SK-N-SH treated with all-trans-retinoic acid at 6 μM for 48 hours (cell line): ENCODE measurements at regions not wholly inside any gene's neighbourhood (a gene's known extent, or its start where the extent isn't known, plus 50 kb on each side); places are given as distances from the start of the nearest gene placed in this dataset.

ENCODE experiments used
- ATAC-seq: fragments of 200-7000 bp; cut with Tn5 transposase; 3 replicates; pipeline ENCODE4 v1.9.1; 2020; ENCODE audit warnings: mild to moderate bottlenecking, moderate library complexity
- ARNTL ChIP-seq: fragments of 450-650 bp; formaldehyde crosslinking; IDR thresholded peaks from 2 replicates; pipeline ENCODE4 v1.5.0; 2020; ENCODE audit warnings: low read depth, mild to moderate bottlenecking, moderate library complexity, borderline replicate concordance
- BACH2 ChIP-seq: fragments of 250-450 bp; sonication (Bioruptor Pico); IDR thresholded peaks from 2 replicates; pipeline ENCODE4 v1.9.0; 2021; ENCODE audit warnings: mild to moderate bottlenecking, borderline replicate concordance
- CSDC2 ChIP-seq: fragments of 250-450 bp; sonication (Bioruptor Pico); IDR thresholded peaks from 2 replicates; pipeline ENCODE4 v1.5.0; 2020; ENCODE audit warnings: mild to moderate bottlenecking, moderate library complexity
- ESRRG ChIP-seq: fragments of 250-450 bp; sonication (Bioruptor Pico); IDR thresholded peaks from 2 replicates; pipeline ENCODE4 v1.6.1; 2021; ENCODE audit warnings: mild to moderate bottlenecking
- GLIS3 ChIP-seq: fragments of 250-450 bp; sonication (Bioruptor Pico); IDR thresholded peaks from 2 replicates; pipeline ENCODE4 v1.5.0; 2020; ENCODE audit warnings: mild to moderate bottlenecking, moderate library complexity
- ISL1 ChIP-seq: fragments of 250-450 bp; sonication (Bioruptor Pico); IDR thresholded peaks from 2 replicates; pipeline ENCODE4 v2.1.2; 2022; ENCODE audit warnings: mild to moderate bottlenecking, moderate library complexity
- OSR1 ChIP-seq: fragments of 250-450 bp; sonication (Bioruptor Pico); IDR thresholded peaks from 2 replicates; pipeline ENCODE4 v1.8.0; 2022; ENCODE audit warnings: moderate library complexity, mild to moderate bottlenecking, inconsistent platforms
- PPARA ChIP-seq: fragments of 250-450 bp; sonication (Bioruptor Pico); IDR thresholded peaks from 2 replicates; pipeline ENCODE4 v1.5.0; 2020; ENCODE audit warnings: mild to moderate bottlenecking, borderline replicate concordance
- RARB ChIP-seq: fragments of 250-450 bp; sonication (Bioruptor Pico); IDR thresholded peaks from 2 replicates; pipeline ENCODE4 v1.8.0; 2021; ENCODE audit warnings: mild to moderate bottlenecking, moderate library complexity
- SNAI2 ChIP-seq: fragments of 250-450 bp; sonication (Bioruptor Pico); IDR thresholded peaks from 2 replicates; pipeline ENCODE4 v1.5.0; 2020; ENCODE audit warnings: mild to moderate bottlenecking, moderate library complexity
- TCF4 ChIP-seq: fragments of 250-450 bp; sonication (Bioruptor Pico); IDR thresholded peaks from 2 replicates; pipeline ENCODE4 v1.8.0; 2021; ENCODE audit warnings: mild to moderate bottlenecking, moderate library complexity, borderline replicate concordance
- TOX ChIP-seq: fragments of 250-450 bp; sonication (Bioruptor Pico); IDR thresholded peaks from 2 replicates; pipeline ENCODE4 v1.8.0; 2021; ENCODE audit warnings: mild to moderate bottlenecking, moderate library complexity, borderline replicate concordance
- ZFP3 ChIP-seq: fragments of 250-450 bp; sonication (Bioruptor Pico); IDR thresholded peaks from 2 replicates; pipeline ENCODE4 v1.5.0; 2020; ENCODE audit warnings: mild to moderate bottlenecking, moderate library complexity
- ZFP30 ChIP-seq: fragments of 450-650 bp; formaldehyde crosslinking; IDR thresholded peaks from 2 replicates; pipeline ENCODE4 v1.5.0; 2022; ENCODE audit warnings: mild to moderate bottlenecking, moderate library complexity
- ZNF565 ChIP-seq: fragments of 450-650 bp; formaldehyde crosslinking; conservative IDR thresholded peaks from 2 replicates; pipeline ENCODE4 v1.5.0; 2020; ENCODE audit warnings: low read depth, mild to moderate bottlenecking, moderate library complexity
- ZNF70 ChIP-seq: fragments of 450-650 bp; formaldehyde crosslinking; IDR thresholded peaks from 2 replicates; pipeline ENCODE4 v1.5.0; 2020; ENCODE audit warnings: mild to moderate bottlenecking, moderate library complexity
- ZNF8 ChIP-seq: fragments of 450-650 bp; formaldehyde crosslinking; IDR thresholded peaks from 2 replicates; pipeline ENCODE4 v1.5.0; 2020; ENCODE audit warnings: mild to moderate bottlenecking, moderate library complexity
- TF ChIP-seq, protein P1 (sequence below): fragments of 250-450 bp; sonication (Bioruptor Pico); IDR thresholded peaks from 2 replicates; pipeline ENCODE4 v1.8.0; 2021; ENCODE audit warnings: low read depth, mild to moderate bottlenecking, moderate library complexity, borderline replicate concordance
- TF ChIP-seq, protein P2 (sequence below): fragments of 250-450 bp; sonication (Bioruptor Pico); IDR thresholded peaks from 2 replicates; pipeline ENCODE4 v1.5.1; 2021; ENCODE audit warnings: mild to moderate bottlenecking, moderate library complexity
- TF ChIP-seq, protein P3 (sequence below): fragments of 250-450 bp; sonication (Bioruptor Pico); IDR thresholded peaks from 2 replicates; pipeline ENCODE4 v1.8.0; 2020; ENCODE audit warnings: mild to moderate bottlenecking, moderate library complexity, borderline replicate concordance
- TF ChIP-seq, protein P4 (sequence below): fragments of 250-450 bp; sonication (Bioruptor Pico); IDR thresholded peaks from 2 replicates; pipeline ENCODE4 v1.5.1; 2020; ENCODE audit warnings: low read depth, mild to moderate bottlenecking, moderate library complexity
- TF ChIP-seq, protein P5 (sequence below): fragments of 250-450 bp; sonication (Bioruptor Pico); IDR thresholded peaks from 2 replicates; pipeline ENCODE4 v1.5.0; 2020; ENCODE audit warnings: mild to moderate bottlenecking, moderate library complexity

DNA sequence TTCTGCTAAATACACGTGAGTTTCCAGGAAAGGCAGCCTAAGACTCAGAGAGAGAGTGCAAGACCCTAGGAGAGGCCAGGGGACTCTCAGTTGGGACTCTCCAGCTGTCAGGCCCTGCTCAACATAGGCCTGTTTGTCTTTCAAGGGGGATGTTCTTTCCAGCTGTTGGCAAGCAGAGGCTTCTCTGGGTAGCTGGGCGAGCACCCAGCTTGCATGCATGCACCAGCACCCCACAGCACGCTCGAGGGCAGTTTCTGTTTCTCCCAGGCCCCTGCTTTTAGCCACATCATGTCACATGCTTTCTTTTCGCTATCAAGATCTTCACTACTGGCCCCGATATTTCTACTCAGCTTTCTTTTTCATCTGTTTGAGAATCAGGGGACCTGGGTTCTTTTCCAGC, 479.3 kb upstream of the HS6ST1 start:
- no peak for ATAC-seq
- TF ChIP-seq ZNF8 (CRISPR knock-in tag) (no peak), SNAI2 (CRISPR knock-in tag) (no peak), TCF4 (CRISPR knock-in tag) (no peak), ZNF565 (CRISPR knock-in tag) (no peak)
- TF ChIP-seq, protein P1, sequence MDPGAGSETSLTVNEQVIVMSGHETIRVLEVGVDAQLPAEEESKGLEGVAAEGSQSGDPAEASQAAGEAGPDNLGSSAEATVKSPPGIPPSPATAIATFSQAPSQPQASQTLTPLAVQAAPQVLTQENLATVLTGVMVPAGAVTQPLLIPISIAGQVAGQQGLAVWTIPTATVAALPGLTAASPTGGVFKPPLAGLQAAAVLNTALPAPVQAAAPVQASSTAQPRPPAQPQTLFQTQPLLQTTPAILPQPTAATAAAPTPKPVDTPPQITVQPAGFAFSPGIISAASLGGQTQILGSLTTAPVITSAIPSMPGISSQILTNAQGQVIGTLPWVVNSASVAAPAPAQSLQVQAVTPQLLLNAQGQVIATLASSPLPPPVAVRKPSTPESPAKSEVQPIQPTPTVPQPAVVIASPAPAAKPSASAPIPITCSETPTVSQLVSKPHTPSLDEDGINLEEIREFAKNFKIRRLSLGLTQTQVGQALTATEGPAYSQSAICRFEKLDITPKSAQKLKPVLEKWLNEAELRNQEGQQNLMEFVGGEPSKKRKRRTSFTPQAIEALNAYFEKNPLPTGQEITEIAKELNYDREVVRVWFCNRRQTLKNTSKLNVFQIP (CRISPR knock-in tag), result no peak

DNA sequence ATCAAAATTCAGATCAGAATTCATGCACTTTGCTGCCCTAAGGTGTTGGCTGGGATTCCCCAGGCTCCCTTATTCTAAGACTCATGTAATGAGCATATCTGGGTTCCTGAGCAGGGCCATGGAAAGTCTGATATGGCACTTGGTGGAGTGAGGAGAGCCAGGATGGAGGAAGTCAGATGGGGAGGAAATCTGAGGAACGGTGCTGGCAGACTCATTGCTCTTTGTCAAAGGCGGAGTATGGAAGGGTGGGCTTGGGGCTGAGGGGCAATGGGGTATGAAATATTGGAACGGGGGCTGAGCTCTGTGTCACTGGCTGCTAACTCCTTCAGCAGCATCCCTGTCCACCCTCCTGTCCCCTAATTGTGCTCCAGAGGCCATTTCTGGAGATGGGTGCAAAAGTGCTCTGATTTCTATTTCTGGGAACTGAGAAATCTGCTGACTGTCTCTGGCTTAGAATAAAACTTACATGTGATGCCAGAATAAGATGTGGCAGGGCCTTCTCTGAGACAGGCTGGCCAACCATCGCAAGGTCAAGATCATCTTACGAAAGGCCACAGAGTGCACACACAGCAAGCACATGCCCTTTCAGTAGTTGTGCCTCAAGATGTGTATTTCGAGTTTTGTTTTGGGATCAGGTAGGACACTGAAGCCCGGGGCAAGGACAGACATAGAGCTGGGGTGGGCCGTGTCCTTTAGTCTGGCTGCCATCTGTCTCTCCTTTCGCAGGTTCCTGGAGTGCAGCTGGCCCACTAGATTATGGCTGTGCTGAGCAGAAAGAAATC, 480.0 kb upstream of the HS6ST1 start:
- TF ChIP-seq PPARA (CRISPR knock-in tag) (no peak), OSR1 (CRISPR knock-in tag) (no peak)
- TF ChIP-seq, protein P2, sequence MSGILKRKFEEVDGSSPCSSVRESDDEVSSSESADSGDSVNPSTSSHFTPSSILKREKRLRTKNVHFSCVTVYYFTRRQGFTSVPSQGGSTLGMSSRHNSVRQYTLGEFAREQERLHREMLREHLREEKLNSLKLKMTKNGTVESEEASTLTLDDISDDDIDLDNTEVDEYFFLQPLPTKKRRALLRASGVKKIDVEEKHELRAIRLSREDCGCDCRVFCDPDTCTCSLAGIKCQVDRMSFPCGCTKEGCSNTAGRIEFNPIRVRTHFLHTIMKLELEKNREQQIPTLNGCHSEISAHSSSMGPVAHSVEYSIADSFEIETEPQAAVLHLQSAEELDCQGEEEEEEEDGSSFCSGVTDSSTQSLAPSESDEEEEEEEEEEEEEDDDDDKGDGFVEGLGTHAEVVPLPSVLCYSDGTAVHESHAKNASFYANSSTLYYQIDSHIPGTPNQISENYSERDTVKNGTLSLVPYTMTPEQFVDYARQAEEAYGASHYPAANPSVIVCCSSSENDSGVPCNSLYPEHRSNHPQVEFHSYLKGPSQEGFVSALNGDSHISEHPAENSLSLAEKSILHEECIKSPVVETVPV (CRISPR knock-in tag), result no peak
- ATAC-seq, result no peak

DNA sequence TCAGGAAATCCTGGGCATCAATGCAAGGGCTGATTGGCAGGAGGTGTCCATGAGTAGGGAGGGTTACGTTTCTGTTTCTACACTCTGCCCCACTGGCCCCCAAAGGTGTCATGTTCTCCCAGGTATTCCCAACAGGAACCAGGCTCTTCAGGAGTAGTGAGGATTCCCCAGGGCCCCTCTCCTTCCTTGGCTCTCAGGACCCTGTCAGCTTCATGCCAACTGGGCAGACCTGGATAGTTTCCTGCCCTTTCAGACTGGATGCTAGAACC, 480.6 kb upstream of the HS6ST1 start:
- TF ChIP-seq, protein P3, sequence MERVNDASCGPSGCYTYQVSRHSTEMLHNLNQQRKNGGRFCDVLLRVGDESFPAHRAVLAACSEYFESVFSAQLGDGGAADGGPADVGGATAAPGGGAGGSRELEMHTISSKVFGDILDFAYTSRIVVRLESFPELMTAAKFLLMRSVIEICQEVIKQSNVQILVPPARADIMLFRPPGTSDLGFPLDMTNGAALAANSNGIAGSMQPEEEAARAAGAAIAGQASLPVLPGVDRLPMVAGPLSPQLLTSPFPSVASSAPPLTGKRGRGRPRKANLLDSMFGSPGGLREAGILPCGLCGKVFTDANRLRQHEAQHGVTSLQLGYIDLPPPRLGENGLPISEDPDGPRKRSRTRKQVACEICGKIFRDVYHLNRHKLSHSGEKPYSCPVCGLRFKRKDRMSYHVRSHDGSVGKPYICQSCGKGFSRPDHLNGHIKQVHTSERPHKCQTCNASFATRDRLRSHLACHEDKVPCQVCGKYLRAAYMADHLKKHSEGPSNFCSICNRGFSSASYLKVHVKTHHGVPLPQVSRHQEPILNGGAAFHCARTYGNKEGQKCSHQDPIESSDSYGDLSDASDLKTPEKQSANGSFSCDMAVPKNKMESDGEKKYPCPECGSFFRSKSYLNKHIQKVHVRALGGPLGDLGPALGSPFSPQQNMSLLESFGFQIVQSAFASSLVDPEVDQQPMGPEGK (CRISPR knock-in tag), result no peak
- TF ChIP-seq BACH2 (CRISPR knock-in tag) (no peak), CSDC2 (no peak), ZNF70 (CRISPR knock-in tag) (no peak), ARNTL (no peak)
- ATAC-seq, result no peak

DNA sequence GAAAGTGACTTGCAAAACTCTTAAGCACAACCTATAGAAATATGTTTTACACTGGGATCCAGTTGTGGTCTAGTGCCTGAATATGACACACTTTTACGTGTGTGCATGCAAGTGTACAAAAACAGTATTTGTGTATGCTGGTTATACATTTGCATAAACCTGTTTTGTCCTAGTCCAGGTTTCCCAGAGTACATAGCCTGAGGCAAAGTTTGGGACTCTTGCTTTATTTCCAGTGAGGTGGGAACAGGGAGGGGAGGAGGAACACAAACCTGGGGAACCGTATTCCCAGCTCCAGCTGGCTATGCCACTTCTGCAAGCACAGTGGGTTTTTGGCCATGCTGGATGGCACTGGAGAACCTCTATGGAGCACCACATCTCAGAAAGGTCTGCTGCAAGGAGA, 481.1 kb upstream of the HS6ST1 start:
- no peak for ATAC-seq
- TF ChIP-seq ZFP3, result no peak
- no peak for TF ChIP-seq BACH2 (CRISPR knock-in tag)
- TF ChIP-seq, protein P4, sequence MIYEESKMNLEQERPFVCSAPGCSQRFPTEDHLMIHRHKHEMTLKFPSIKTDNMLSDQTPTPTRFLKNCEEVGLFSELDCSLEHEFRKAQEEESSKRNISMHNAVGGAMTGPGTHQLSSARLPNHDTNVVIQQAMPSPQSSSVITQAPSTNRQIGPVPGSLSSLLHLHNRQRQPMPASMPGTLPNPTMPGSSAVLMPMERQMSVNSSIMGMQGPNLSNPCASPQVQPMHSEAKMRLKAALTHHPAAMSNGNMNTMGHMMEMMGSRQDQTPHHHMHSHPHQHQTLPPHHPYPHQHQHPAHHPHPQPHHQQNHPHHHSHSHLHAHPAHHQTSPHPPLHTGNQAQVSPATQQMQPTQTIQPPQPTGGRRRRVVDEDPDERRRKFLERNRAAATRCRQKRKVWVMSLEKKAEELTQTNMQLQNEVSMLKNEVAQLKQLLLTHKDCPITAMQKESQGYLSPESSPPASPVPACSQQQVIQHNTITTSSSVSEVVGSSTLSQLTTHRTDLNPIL (CRISPR knock-in tag), result no peak
- TF ChIP-seq, protein P5, sequence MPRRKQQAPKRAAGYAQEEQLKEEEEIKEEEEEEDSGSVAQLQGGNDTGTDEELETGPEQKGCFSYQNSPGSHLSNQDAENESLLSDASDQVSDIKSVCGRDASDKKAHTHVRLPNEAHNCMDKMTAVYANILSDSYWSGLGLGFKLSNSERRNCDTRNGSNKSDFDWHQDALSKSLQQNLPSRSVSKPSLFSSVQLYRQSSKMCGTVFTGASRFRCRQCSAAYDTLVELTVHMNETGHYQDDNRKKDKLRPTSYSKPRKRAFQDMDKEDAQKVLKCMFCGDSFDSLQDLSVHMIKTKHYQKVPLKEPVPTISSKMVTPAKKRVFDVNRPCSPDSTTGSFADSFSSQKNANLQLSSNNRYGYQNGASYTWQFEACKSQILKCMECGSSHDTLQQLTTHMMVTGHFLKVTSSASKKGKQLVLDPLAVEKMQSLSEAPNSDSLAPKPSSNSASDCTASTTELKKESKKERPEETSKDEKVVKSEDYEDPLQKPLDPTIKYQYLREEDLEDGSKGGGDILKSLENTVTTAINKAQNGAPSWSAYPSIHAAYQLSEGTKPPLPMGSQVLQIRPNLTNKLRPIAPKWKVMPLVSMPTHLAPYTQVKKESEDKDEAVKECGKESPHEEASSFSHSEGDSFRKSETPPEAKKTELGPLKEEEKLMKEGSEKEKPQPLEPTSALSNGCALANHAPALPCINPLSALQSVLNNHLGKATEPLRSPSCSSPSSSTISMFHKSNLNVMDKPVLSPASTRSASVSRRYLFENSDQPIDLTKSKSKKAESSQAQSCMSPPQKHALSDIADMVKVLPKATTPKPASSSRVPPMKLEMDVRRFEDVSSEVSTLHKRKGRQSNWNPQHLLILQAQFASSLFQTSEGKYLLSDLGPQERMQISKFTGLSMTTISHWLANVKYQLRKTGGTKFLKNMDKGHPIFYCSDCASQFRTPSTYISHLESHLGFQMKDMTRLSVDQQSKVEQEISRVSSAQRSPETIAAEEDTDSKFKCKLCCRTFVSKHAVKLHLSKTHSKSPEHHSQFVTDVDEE (CRISPR knock-in tag), result no peak
- no peak for TF ChIP-seq ISL1 (CRISPR knock-in tag)
- TF ChIP-seq TOX (CRISPR knock-in tag), result no peak
- no peak for TF ChIP-seq ZNF70 (CRISPR knock-in tag)
- TF ChIP-seq RARB (CRISPR knock-in tag), result no peak
- TF ChIP-seq, protein P2 (CRISPR knock-in tag), result no peak
- TF ChIP-seq, protein P3 (CRISPR knock-in tag), result no peak
- TF ChIP-seq GLIS3 (CRISPR knock-in tag), result no peak
- TF ChIP-seq TCF4 (CRISPR knock-in tag), result no peak
- TF ChIP-seq PPARA (CRISPR knock-in tag), result no peak
- no peak for TF ChIP-seq ZNF565 (CRISPR knock-in tag)
- no peak for TF ChIP-seq OSR1 (CRISPR knock-in tag)
- no peak for TF ChIP-seq ESRRG (CRISPR knock-in tag)
- TF ChIP-seq ZFP30 (CRISPR knock-in tag), result no peak
- TF ChIP-seq ZNF8 (CRISPR knock-in tag), result no peak
